GM12865 (cell line): ENCODE measurements at regions not wholly inside any gene's neighbourhood (a gene's known extent, or its start where the extent isn't known, plus 50 kb on each side); places are given as distances from the start of the nearest gene placed in this dataset.
"Not testable (repeated sequence)": the region's sequence is repeated elsewhere in the genome, so short reads cannot be mapped to it uniquely, and the experiment has no call there.

Experiments used
- DNase-seq: peaks from one replicate; pipeline ENCODE4 v3.0.0; 2010; ENCODE audit warnings: low read depth
- H3K4me3 ChIP-seq: 2 replicates; pipeline ENCODE4 v1.5.1; 2011; ENCODE audit warnings: mild to moderate bottlenecking, low read depth, low read length, control low read depth
- CTCF ChIP-seq: IDR thresholded peaks from 2 replicates; pipeline ENCODE4 v1.5.1; 2011; ENCODE audit warnings: low read length, control low read depth, low read depth, inconsistent platforms; ENCODE audit not compliant: insufficient read depth; ENCODE audit errors: missing control alignments

GRCh38 chr7:66426332-66426731 lies 202.3 kb upstream of the KCTD7 start:
- no peak for DNase-seq
- TF ChIP-seq CTCF: no peak
- H3K4me3 ChIP-seq: no peak overlapping the region

- H3K4me3 ChIP-seq: no peak overlapping the region
- DNase-seq: no peak
- TF ChIP-seq CTCF: no peak
Measured at GRCh38 chr7:66426996-66427395, 201.7 kb upstream of the KCTD7 start.

- H3K4me3 ChIP-seq: no peak overlapping the region
- DNase-seq: no peak
- no peak for TF ChIP-seq CTCF
Measured at GRCh38 chr7:66427956-66428355, 200.7 kb upstream of the KCTD7 start.

GRCh38 chr7:66429498-66430163 lies 199.1 kb upstream of the KCTD7 start:
- no peak overlapping the region for H3K4me3 ChIP-seq
- TF ChIP-seq CTCF: no peak
- DNase-seq: no peak

- H3K4me3 ChIP-seq: no peak overlapping the region
- DNase-seq: no peak
- no peak for TF ChIP-seq CTCF
Measured at GRCh38 chr7:66430164-66430545, 198.5 kb upstream of the KCTD7 start.

- not testable (repeated sequence) for H3K4me3 ChIP-seq, DNase-seq
Measured at GRCh38 chr7:66438703-66439405, 189.8 kb upstream of the KCTD7 start.

GRCh38 chr7:66442385-66442784 lies 186.3 kb upstream of the KCTD7 start:
- no peak overlapping the region for H3K4me3 ChIP-seq
- TF ChIP-seq CTCF: no peak
- DNase-seq: no peak
